IgD-negative memory B cell (primary cell): ENCODE measurements at regions not wholly inside any gene's neighbourhood (a gene's known extent, or its start where the extent isn't known, plus 50 kb on each side); places are given as distances from the start of the nearest gene placed in this dataset.

Experiments
- H3K27ac Mint-ChIP-seq, 3 donors: one replicate each; pipeline ENCODE4 v1.8.0; 2020 to 2022; ENCODE audit warnings: mild to moderate bottlenecking in 3 of 3, mixed read lengths in 3 of 3, moderate library complexity in 1 of 3
- H3K27me3 Mint-ChIP-seq: one replicate; pipeline ENCODE4 v1.8.0; 2021; ENCODE audit warnings: mixed read lengths
- H3K36me3 Mint-ChIP-seq: one replicate; pipeline ENCODE4 v1.8.0; 2020; ENCODE audit warnings: mild to moderate bottlenecking, mixed read lengths
- H3K4me1 Mint-ChIP-seq, 3 donors: one replicate each; pipeline ENCODE4 v1.8.0; 2020 to 2022; ENCODE audit warnings: mixed read lengths in 3 of 3, mild to moderate bottlenecking in 1 of 3
- H3K4me3 Mint-ChIP-seq, 4 donors: one replicate each; pipeline ENCODE4 v1.8.0; 2020 to 2022; ENCODE audit warnings: mild to moderate bottlenecking in 4 of 4, mixed read lengths in 4 of 4, moderate library complexity in 3 of 4
- H3K9me3 Mint-ChIP-seq, 3 donors: one replicate each; pipeline ENCODE4 v1.8.0; 2020 to 2021; ENCODE audit warnings: mixed read lengths in 3 of 3, mild to moderate bottlenecking in 1 of 3

- Mint-ChIP-seq H3K4me1 (peaks cover 3 to 9% (median 5%) of the 10 kb centered on the region in 3 donors), H3K27ac (no peak overlapping the region), H3K9me3 (peaks cover 0 to 3% (median 2%) of the 10 kb centered on the region in 3 donors), H3K27me3 (no peaks in the 10 kb centered on the region), H3K4me3 (no peak overlapping the region), H3K36me3 (no peaks in the 10 kb centered on the region)
Observed at GRCh38 chr16:80889779-80890359, 85.5 kb upstream of the CDYL2 start.

- Mint-ChIP-seq H3K27me3 (no peaks in the 10 kb centered on the region), H3K9me3 (peaks cover 0 to 2% (median 0%) of the 10 kb centered on the region in 3 donors)
Observed at GRCh38 chr16:80887062-80887461, 82.7 kb upstream of the CDYL2 start.

GRCh38 chr16:80883816-80884215 lies 79.4 kb upstream of the CDYL2 start:
- no peaks in the 10 kb centered on the region for H3K36me3 Mint-ChIP-seq
- peaks cover 0 to 3% (median 0%) of the 10 kb centered on the region in 3 donors for H3K9me3 Mint-ChIP-seq
- peaks cover 9% of the 10 kb centered on the region for H3K27me3 Mint-ChIP-seq
- H3K4me3 Mint-ChIP-seq = no peak overlapping the region
- no peak overlapping the region for H3K27ac Mint-ChIP-seq
- H3K4me1 Mint-ChIP-seq = peaks cover 0 to 2% (median 0%) of the 10 kb centered on the region in 3 donors

More at GRCh38 chr16:80887062-80887461, 82.7 kb upstream of the CDYL2 start:
- no peak overlapping the region for H3K27ac Mint-ChIP-seq
- no peak overlapping the region for H3K4me3 Mint-ChIP-seq
- peaks cover 0 to 3% (median 2%) of the 10 kb centered on the region in 3 donors for H3K4me1 Mint-ChIP-seq
- H3K36me3 Mint-ChIP-seq = no peaks in the 10 kb centered on the region

GRCh38 chr16:80883159-80883642 lies 78.8 kb upstream of the CDYL2 start:
- no peak overlapping the region for H3K27ac Mint-ChIP-seq
- H3K36me3 Mint-ChIP-seq = no peaks in the 10 kb centered on the region
- H3K9me3 Mint-ChIP-seq = peaks cover 0 to 3% (median 0%) of the 10 kb centered on the region in 3 donors
- no peak overlapping the region for H3K4me3 Mint-ChIP-seq
- H3K4me1 Mint-ChIP-seq = peaks cover 0 to 2% (median 0%) of the 10 kb centered on the region in 3 donors
- H3K27me3 Mint-ChIP-seq = peaks cover 9% of the 10 kb centered on the region

DNA sequence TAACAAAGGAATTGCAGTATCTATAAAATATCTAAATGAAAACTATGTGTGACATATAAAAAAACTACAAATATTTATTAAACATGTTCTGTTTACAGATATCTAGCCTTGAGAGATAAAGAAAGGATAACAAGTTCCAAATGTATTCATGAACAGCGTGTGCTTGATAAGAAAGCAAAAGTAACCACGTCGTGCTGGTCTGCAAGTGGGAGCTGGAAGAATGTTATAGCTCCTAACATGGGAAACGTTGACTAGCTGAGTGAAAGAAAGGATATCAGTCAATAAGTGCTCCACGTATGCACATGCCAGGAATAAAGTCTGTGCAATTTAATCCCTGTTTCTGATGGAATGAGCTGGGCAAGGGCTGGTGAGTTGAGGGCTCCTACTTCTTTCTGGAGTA lies 71.2 kb upstream of the CDYL2 start:
- Mint-ChIP-seq H3K27me3 (peaks cover 11% of the 10 kb centered on the region), H3K4me1 (no peaks in the 10 kb centered on the region), H3K4me3 (no peak overlapping the region), H3K27ac (no peak overlapping the region), H3K9me3 (peaks cover 0 to 5% (median 3%) of the 10 kb centered on the region in 3 donors), H3K36me3 (peaks cover 2% of the 10 kb centered on the region)

DNA sequence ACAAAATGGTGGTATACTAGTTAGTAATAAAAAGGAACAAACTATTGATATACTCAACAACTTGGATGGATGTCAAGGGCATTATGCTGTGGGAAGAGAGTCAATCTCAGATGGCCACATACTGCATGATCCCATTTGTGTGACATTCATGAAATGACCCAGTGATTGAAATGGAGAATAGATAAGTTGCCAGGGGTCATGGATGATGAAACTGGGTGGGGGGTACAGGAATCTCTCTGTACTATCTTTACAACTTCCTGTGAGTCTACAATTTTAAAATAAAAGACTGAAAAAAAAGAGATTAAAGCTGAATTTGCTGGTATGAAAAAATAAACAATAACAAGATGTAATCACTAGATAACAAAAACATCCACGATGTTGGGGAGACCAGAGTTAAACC lies 70.5 kb upstream of the CDYL2 start:
- no peaks in the 10 kb centered on the region for H3K4me1 Mint-ChIP-seq
- no peak overlapping the region for H3K27ac Mint-ChIP-seq
- H3K36me3 Mint-ChIP-seq = peaks cover 2% of the 10 kb centered on the region
- H3K9me3 Mint-ChIP-seq = peaks cover 0 to 5% (median 0%) of the 10 kb centered on the region in 3 donors
- peaks cover 8% of the 10 kb centered on the region for H3K27me3 Mint-ChIP-seq
- H3K4me3 Mint-ChIP-seq = no peak overlapping the region

- peaks cover 0 to 4% (median 3%) of the 10 kb centered on the region in 3 donors for H3K4me1 Mint-ChIP-seq
- peaks cover 3% of the 10 kb centered on the region for H3K36me3 Mint-ChIP-seq
- H3K27ac Mint-ChIP-seq = no peak overlapping the region
- no peak overlapping the region for H3K4me3 Mint-ChIP-seq
- peaks cover 7 to 20% (median 19%) of the 10 kb centered on the region in 3 donors for H3K9me3 Mint-ChIP-seq
- H3K27me3 Mint-ChIP-seq = peaks cover 2% of the 10 kb centered on the region
Observed at GRCh38 chr16:80862160-80862705, 57.8 kb upstream of the CDYL2 start.
